Smooth muscle cell of the brain vasculature (primary cell): ENCODE measurements at regions not wholly inside any gene's neighbourhood (a gene's known extent, or its start where the extent isn't known, plus 50 kb on each side); places are given as distances from the start of the nearest gene placed in this dataset.

ENCODE experiments used
- DNase-seq: peaks from one replicate; pipeline ENCODE4 v3.0.0-alpha.2; 2012; ENCODE audit warnings: low read depth, low spot score

DNA sequence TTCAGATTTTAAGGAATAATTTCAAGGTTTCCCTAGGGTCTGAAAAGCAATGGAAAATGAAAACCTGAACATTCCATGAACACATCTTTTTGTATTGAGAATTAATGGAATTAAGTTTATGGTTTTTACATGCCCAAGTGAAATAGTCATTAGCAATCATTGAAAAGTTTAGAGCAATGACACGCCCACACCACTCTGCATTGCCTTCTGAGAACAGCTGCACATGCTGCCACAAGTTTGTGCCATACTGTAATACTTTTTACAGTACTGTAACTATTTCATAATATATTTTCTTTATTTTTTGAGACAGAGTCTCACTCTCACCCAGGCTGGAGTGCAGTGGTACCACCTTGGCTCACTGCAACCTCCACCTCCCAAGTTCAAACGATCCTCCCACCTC lies 345.2 kb upstream of the PMFBP1 start:
- DNase-seq = no peak

DNA sequence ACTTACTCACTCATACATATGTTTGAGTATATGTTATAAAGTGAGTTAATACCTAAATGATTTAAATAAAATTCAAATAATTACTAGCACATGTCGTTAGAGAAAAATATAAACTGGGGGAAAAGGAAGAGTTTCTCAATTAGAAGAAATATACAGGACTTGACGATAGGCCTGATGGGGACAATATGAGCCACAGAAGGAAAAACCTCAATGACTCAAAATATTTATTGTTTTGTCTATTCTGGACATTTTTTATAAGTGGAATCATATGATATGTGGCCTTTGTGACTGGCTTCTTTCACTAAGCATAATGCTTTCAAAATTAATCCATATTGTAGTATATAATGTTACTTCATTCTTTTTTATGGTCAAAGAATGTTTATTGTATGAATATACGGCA lies 339.2 kb upstream of the PMFBP1 start:
- DNase-seq = no peak

DNA sequence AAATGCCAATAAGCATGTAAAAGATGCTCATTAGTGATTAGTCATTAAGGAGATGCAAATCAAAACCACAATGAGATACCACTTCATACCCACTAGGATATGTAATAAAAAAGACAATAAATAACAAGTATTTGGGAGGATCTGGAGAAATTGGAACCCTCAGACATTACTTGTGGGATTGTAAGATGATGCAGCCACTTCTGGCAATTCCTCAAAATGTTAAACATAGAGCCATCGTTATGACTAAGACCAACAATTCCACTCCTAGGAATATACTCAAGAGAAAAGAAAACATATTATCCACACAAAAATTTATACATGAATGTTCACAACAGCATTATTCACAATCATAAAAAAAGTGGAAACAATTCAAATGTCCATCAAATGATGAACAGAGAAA lies 336.2 kb upstream of the PMFBP1 start:
- no peak for DNase-seq

- no peak for DNase-seq
Measured at GRCh38 chr16:72502594-72503005, 330.6 kb upstream of the PMFBP1 start.

DNA sequence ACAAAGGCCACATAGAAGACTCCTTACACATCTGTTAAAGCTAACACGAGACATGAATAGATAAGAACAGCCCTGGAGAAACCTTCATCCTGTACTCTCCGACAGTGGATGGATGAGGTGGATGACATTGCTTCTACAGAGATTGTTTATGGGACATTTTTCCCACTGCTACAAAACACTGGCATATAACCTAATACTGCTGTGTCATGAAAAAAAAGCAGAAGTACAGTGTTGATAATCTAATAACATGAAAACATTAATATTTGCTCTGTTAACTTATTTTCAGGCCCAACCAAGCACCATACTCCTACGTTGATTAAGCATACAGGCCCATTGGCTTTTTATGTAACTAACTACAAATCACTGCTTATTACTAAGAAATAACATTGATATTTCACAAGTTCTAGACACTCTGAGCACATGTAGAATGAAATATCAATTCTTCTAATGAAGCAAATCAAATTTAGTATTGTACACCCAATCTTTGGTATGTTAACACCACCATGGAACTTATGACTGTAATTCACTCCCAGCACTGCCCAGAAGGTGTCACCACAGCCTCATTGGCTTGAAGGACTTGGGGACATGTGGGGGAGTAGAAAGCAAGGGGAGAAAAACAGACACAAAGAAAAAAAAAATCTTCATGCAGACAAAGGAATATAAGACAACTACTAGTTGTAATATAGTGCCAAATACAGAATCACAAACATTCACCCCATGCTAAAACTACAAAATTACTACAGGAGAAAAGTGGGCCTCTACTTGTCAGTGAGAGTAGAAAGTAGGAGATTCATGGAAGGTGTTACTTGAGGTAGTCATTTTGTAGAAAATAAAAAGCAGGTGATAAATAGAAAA lies 330.0 kb upstream of the PMFBP1 start:
- DNase-seq = peak; percentile 66

DNA sequence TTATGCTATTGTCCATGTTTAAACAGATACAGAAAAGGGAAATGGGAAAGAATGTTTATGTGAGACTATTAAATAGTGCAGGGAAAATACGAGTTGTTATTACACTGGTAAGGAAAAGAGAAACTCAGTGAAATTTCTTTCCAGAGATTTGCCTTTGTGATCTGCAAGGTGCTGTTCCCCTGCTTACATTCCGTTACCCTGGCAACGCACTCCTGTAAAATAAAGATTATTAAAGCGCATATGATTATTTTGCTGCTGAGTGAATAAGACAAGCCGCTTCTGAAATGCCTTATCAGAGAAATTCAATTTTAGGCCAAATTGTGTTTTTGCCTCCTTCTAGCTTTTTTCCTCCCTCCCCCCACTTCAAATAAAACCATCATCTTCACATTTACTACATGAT lies 328.6 kb upstream of the PMFBP1 start:
- no peak for DNase-seq

DNA sequence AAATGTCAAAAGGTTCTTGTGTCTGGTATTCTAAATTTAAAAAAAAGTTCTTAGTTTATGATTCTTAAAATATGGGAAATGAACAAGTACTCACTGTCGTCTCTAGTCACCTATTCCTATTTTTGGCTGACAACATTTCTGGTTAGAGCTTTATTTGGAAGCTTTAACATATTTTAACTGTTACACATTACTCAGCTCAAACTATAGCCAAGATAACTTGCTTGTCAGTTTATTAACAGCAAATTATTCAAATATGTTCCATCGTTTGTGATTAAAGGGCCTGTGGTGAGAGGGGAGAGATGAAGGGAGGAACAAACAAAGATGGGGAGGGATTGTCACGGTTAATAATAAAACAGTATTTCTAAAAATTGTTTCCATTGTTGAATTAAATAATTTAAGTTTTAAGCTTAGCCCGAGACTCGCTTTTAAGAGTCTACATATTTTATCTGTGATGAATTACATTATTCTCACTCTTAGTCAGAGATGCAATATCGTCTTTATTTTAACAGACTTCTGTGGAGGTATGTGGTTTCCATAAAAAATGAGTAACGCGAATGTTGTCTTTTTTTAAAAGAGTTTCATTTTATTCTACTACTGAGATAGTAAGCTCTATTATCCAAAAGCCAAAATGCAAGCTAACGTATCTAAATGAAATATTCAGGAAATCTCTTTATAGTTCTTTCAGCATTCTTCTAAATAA lies 321.9 kb upstream of the PMFBP1 start:
- DNase-seq = no peak

GRCh38 chr16:72487283-72487682 lies 315.3 kb upstream of the PMFBP1 start:
- DNase-seq = no peak

- DNase-seq = no peak
Measured at GRCh38 chr16:72482695-72483094, 310.7 kb upstream of the PMFBP1 start.

GRCh38 chr16:72481419-72481818 lies 309.5 kb upstream of the PMFBP1 start:
- no peak for DNase-seq

DNA sequence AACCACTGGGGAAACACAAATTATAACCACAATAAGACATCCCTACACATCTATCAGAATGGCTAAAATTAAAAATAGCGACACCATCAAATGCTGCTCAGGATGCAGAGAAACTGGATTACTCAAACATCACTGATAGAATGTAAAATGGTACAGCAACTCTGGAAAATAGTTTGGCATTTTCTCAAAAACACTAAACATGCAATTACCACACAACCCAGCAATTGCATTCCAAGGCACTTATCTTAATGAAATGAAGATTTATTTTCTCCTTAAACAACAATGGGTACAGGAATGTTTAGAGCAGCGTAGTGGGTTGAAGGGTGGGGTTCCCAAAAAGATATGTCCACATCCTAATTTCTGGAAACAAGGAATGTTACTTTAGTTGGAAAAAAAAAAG lies 309.0 kb upstream of the PMFBP1 start:
- no peak for DNase-seq

- no peak for DNase-seq
Measured at GRCh38 chr16:72475688-72476087, 303.7 kb upstream of the PMFBP1 start.

GRCh38 chr16:72474501-72475123 lies 302.7 kb upstream of the PMFBP1 start:
- DNase-seq = no peak

- DNase-seq = no peak
Measured at GRCh38 chr16:72473631-72474030, 301.7 kb upstream of the PMFBP1 start.

DNA sequence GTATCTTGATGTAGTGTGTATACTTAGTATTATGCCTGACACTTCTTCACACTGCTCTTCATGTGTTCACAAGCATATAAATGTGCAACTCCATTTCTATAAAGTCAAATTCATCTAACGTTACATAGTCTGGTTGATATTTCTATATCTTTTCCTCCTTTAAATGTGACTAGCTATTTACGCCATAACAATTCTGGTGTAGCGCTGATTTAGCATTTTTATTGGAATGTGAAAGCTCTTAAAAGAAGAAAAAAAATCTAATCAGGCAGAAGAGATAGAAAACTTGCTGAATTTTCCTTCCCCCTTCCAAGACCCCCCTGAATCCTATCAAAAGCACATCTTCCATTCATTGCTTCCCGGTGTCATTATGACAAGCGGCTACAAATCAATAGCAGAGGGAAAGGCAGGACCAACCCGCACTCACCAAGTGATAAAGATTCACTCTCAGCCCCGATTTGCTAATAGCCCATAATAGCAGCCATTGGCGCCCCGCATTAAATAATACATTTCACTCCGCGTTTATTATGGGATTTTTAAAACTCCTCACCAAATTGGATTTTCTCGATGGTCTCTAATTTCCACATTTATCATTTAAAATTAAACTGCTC lies 299.5 kb upstream of the PMFBP1 start:
- no peak for DNase-seq

GRCh38 chr16:72470541-72470940 lies 298.6 kb upstream of the PMFBP1 start:
- no peak for DNase-seq

- DNase-seq = no peak
Measured at GRCh38 chr16:72469932-72470331, 298.0 kb upstream of the PMFBP1 start.

DNA sequence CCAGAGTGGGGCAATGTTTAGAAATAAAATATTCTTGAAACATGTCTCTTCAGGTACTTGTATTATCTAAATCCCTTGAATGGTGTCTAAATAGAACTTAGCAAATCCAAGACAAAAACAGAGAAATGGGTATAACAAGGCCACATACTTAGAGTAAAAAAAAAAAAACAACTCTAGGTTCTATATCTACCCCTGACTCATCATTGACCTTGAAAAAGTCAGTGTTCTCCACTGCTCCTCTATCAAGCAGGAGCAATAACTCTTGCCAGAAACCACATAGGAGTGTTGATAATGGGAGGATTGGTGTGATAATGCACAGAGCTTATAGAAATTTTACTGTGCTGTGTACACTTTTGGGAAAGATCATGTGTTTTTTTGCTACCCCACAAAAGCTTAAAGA lies 296.6 kb upstream of the PMFBP1 start:
- no peak for DNase-seq

- DNase-seq = peak; percentile 54
Measured at GRCh38 chr16:72467157-72467759, 295.3 kb upstream of the PMFBP1 start.

DNA sequence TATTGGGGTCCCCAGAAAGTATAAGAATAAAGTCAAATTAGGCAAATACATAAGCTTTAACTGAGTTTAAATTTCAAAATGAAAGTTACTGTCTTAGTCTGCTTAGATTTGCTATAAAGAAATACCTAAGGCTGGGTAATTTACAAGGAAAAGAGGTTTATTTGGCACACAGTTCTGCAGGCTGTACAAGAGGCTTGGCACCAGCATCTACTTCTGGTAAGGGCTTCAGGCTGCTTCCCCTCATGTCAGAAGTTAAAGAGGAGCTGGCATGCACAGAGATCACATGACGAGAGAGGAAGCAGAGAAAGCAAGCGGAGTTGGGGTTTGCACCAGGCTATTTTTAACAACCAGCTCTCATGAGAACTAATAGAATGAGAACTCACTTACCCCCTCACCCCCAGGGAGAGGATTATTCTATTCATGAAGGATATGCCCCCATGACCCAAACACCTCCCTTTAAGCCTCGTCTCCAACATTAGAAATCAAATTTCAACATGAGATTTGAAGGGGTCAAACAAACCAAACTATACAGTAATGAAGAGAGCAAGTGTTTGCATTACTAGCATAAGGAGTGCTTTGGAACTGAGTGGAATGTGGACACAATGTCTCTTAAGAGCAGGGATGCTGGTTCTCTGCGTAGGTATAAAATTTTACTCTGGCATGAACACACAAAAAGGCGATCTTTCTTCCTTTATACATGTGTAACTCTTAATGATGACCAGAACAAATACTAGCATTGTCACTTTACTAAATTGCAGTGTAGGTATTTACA lies 292.8 kb upstream of the PMFBP1 start:
- DNase-seq = no peak

GRCh38 chr16:72464052-72464451 lies 292.1 kb upstream of the PMFBP1 start:
- no peak for DNase-seq
